Endodermal cell (in vitro differentiated cells): ENCODE measurements at regions not wholly inside any gene's neighbourhood (a gene's known extent, or its start where the extent isn't known, plus 50 kb on each side); places are given as distances from the start of the nearest gene placed in this dataset.

ENCODE experiments used
- DNase-seq: peaks from one replicate; pipeline ENCODE4 v3.0.0-alpha.2; 2017
- H3K27ac ChIP-seq: 2 replicates; pipeline ENCODE4 v1.5.1; 2013; ENCODE audit warnings: mild to moderate bottlenecking, low read depth, low read length, moderate library complexity
- H3K27me3 ChIP-seq: 2 replicates; pipeline ENCODE4 v1.6.1; 2013; ENCODE audit warnings: mild to moderate bottlenecking, low read length, moderate library complexity; ENCODE audit not compliant: insufficient read depth, control insufficient read depth, poor library complexity, severe bottlenecking
- H3K36me3 ChIP-seq: 2 replicates; pipeline ENCODE4 v1.7.0; 2013; ENCODE audit warnings: mild to moderate bottlenecking, low read length, moderate library complexity; ENCODE audit not compliant: control insufficient read depth, insufficient read depth
- H3K4me1 ChIP-seq: one replicate; pipeline ENCODE4 v1.7.0; 2013; ENCODE audit warnings: low read length; ENCODE audit not compliant: control insufficient read depth, insufficient read depth
- H3K4me3 ChIP-seq: 2 replicates; pipeline ENCODE4 v1.5.1; 2013; ENCODE audit warnings: mild to moderate bottlenecking, low read length, moderate library complexity
- H3K9ac ChIP-seq: 2 replicates; pipeline ENCODE4 v1.6.1; 2013; ENCODE audit warnings: mild to moderate bottlenecking, low read length, moderate library complexity; ENCODE audit not compliant: poor library complexity, severe bottlenecking; ENCODE audit errors: extremely low read depth
- H3K9me3 ChIP-seq: 2 replicates; pipeline ENCODE4 v1.6.1; 2013; ENCODE audit warnings: mild to moderate bottlenecking, low read length, moderate library complexity; ENCODE audit not compliant: control insufficient read depth
- H3K27ac Mint-ChIP-seq: 2 replicates; pipeline ENCODE4 v1.8.0; 2020; ENCODE audit warnings: mixed read lengths
- H3K27me3 Mint-ChIP-seq: 2 replicates; pipeline ENCODE4 v1.8.0; 2021; ENCODE audit warnings: mild to moderate bottlenecking, mixed read lengths; ENCODE audit not compliant: insufficient read depth
- H3K36me3 Mint-ChIP-seq: 2 replicates; pipeline ENCODE4 v1.8.0; 2020; ENCODE audit warnings: low read depth, mixed read lengths
- H3K4me1 Mint-ChIP-seq: 2 replicates; pipeline ENCODE4 v1.8.0; 2020; ENCODE audit warnings: mixed read lengths
- H3K4me3 Mint-ChIP-seq: 2 replicates; pipeline ENCODE4 v1.8.0; 2020; ENCODE audit warnings: mild to moderate bottlenecking, moderate library complexity, mixed read lengths
- H3K9me3 Mint-ChIP-seq: 2 replicates; pipeline ENCODE4 v1.8.0; 2020; ENCODE audit warnings: mild to moderate bottlenecking, mixed read lengths
- CTCF ChIP-seq: fragments of 200-600 bp; sonication (generic); conservative IDR thresholded peaks from 2 replicates; pipeline ENCODE4 v1.5.0; 2021; ENCODE audit warnings: antibody characterized with exemption, mild to moderate bottlenecking
- WGBS, 2 experiments: methylation state at CpG; one replicate each; pipeline versions ENCODE4 v1.1.5 to v1.1.7; 2013; ENCODE audit warnings: missing lambda C conversion rate in 2 of 2, mixed read lengths in 1 of 2; ENCODE audit not compliant: insufficient coverage in 1 of 2, insufficient read length in 1 of 2; 5-methylcytosine and 5-hydroxymethylcytosine counted together

- H3K4me3 ChIP-seq: no peak overlapping the region
- no peaks in the 10 kb centered on the region for H3K27me3 Mint-ChIP-seq
- H3K27ac ChIP-seq: no peak overlapping the region
- WGBS, 2 experiments: 94% methylated on average over 4 of the region's 4 CpGs
- no peaks in the 10 kb centered on the region for H3K27me3 ChIP-seq
- no peak for DNase-seq
- no peak overlapping the region for H3K27ac Mint-ChIP-seq
- H3K9ac ChIP-seq: no peak overlapping the region
- H3K4me1 ChIP-seq: no peaks in the 10 kb centered on the region
- no peaks in the 10 kb centered on the region for H3K4me1 Mint-ChIP-seq
- no peaks in the 10 kb centered on the region for H3K9me3 Mint-ChIP-seq
- no peaks in the 10 kb centered on the region for H3K9me3 ChIP-seq
- no peaks in the 10 kb centered on the region for H3K36me3 ChIP-seq
- no peak overlapping the region for H3K4me3 Mint-ChIP-seq
- H3K36me3 Mint-ChIP-seq: no peaks in the 10 kb centered on the region
- TF ChIP-seq CTCF: no peak
Measured at GRCh38 chr10:125536236-125536635, 146.7 kb downstream of the TEX36 start.

GRCh38 chr10:125535559-125535958 is 147.4 kb downstream of the TEX36 start:
- Mint-ChIP-seq H3K27me3 (no peaks in the 10 kb centered on the region), H3K27ac (no peak overlapping the region), H3K9me3 (no peaks in the 10 kb centered on the region), H3K36me3 (no peaks in the 10 kb centered on the region), H3K4me1 (no peaks in the 10 kb centered on the region), H3K4me3 (no peak overlapping the region)
- Histone ChIP-seq H3K4me1 (no peaks in the 10 kb centered on the region), H3K36me3 (no peaks in the 10 kb centered on the region), H3K9me3 (no peaks in the 10 kb centered on the region), H3K9ac (no peak overlapping the region), H3K27me3 (no peaks in the 10 kb centered on the region), H3K27ac (no peak overlapping the region), H3K4me3 (no peak overlapping the region)
- TF ChIP-seq CTCF: no peak
- 84 to 96% methylated on average over 3 to 7 of the region's 8 CpGs for WGBS, 2 experiments
- no peak for DNase-seq

GRCh38 chr10:125534515-125534914 is 148.4 kb downstream of the TEX36 start:
- 60 to 70% methylated on average over 3 to 5 of the region's 5 CpGs for WGBS, 2 experiments
- DNase-seq: no peak
- Histone ChIP-seq H3K9me3 (no peaks in the 10 kb centered on the region), H3K9ac (no peak overlapping the region), H3K27ac (no peak overlapping the region), H3K4me3 (no peak overlapping the region), H3K4me1 (no peaks in the 10 kb centered on the region), H3K27me3 (no peaks in the 10 kb centered on the region), H3K36me3 (no peaks in the 10 kb centered on the region)
- no peaks in the 10 kb centered on the region for H3K36me3 Mint-ChIP-seq
- H3K9me3 Mint-ChIP-seq: no peaks in the 10 kb centered on the region
- H3K27ac Mint-ChIP-seq: no peak overlapping the region
- H3K4me3 Mint-ChIP-seq: no peak overlapping the region
- no peaks in the 10 kb centered on the region for H3K4me1 Mint-ChIP-seq
- H3K27me3 Mint-ChIP-seq: no peaks in the 10 kb centered on the region
- TF ChIP-seq CTCF: no peak
